H9 (cell line): ENCODE measurements at regions not wholly inside any gene's neighbourhood (a gene's known extent, or its start where the extent isn't known, plus 50 kb on each side); places are given as distances from the start of the nearest gene placed in this dataset.

ENCODE experiments used
- DNase-seq: peaks from one replicate; pipeline ENCODE4 v3.0.0-alpha.2; 2017
- H2AFZ ChIP-seq: one replicate; pipeline ENCODE4 v1.6.1; 2013; ENCODE audit warnings: mild to moderate bottlenecking, low read length, control low read depth, moderate library complexity
- H2AK5ac ChIP-seq: 2 replicates; pipeline ENCODE4 v1.6.1; 2013; ENCODE audit warnings: low read length, control low read depth, mixed read lengths; ENCODE audit not compliant: insufficient read length
- H2BK120ac ChIP-seq: one replicate; pipeline ENCODE4 v1.6.1; 2013; ENCODE audit warnings: low read depth, mild to moderate bottlenecking, low read length, control low read depth, inconsistent platforms; ENCODE audit not compliant: poor library complexity, severe bottlenecking
- H2BK12ac ChIP-seq: 2 replicates; pipeline ENCODE4 v1.6.1; 2013; ENCODE audit warnings: low read length, control low read depth, mixed read lengths, low read depth; ENCODE audit not compliant: insufficient read length
- H2BK15ac ChIP-seq: 2 replicates; pipeline ENCODE4 v1.6.1; 2013; ENCODE audit warnings: low read depth, low read length, control low read depth
- H2BK20ac ChIP-seq: one replicate; pipeline ENCODE4 v1.6.1; 2013; ENCODE audit warnings: low read depth, mild to moderate bottlenecking, low read length, control low read depth, inconsistent platforms; ENCODE audit not compliant: poor library complexity, severe bottlenecking
- H2BK5ac ChIP-seq: 2 replicates; pipeline ENCODE4 v1.6.1; 2013; ENCODE audit warnings: low read length, control low read depth, mixed read lengths; ENCODE audit not compliant: insufficient read length
- H3K14ac ChIP-seq: 2 replicates; pipeline ENCODE4 v1.6.1; 2013; ENCODE audit warnings: low read length, control low read depth; ENCODE audit not compliant: insufficient read depth
- H3K18ac ChIP-seq: 2 replicates; pipeline ENCODE4 v1.6.1; 2013; ENCODE audit warnings: low read depth, mild to moderate bottlenecking, mixed read lengths, low read length, control low read depth; ENCODE audit not compliant: insufficient read length
- H3K23ac ChIP-seq: 2 replicates; pipeline ENCODE4 v1.6.1; 2013; ENCODE audit warnings: low read length, control low read depth, mixed read lengths, low read depth; ENCODE audit not compliant: insufficient read length
- H3K23me2 ChIP-seq: 2 replicates; pipeline ENCODE4 v1.6.1; 2013; ENCODE audit warnings: low read depth, mild to moderate bottlenecking, mixed read lengths, low read length, control low read depth; ENCODE audit not compliant: insufficient read length, poor library complexity, severe bottlenecking
- H3K27ac ChIP-seq: 2 replicates; pipeline ENCODE4 v1.5.1; 2013; ENCODE audit warnings: low read length, control low read depth, mixed read lengths, low read depth; ENCODE audit not compliant: insufficient read length
- H3K27me3 ChIP-seq: 2 replicates; pipeline ENCODE4 v1.6.1; 2013; ENCODE audit warnings: low read length, control low read depth, inconsistent platforms; ENCODE audit not compliant: insufficient read depth
- H3K4ac ChIP-seq: 2 replicates; pipeline ENCODE4 v1.6.1; 2013; ENCODE audit warnings: low read depth, mild to moderate bottlenecking, control low read depth, inconsistent platforms, low read length, moderate library complexity
- H3K4me1 ChIP-seq: 2 replicates; pipeline ENCODE4 v1.6.1; 2013; ENCODE audit warnings: low read length, control low read depth, inconsistent platforms; ENCODE audit not compliant: insufficient read depth
- H3K4me2 ChIP-seq: 2 replicates; pipeline ENCODE4 v1.6.1; 2013; ENCODE audit warnings: low read length, control low read depth, mixed read lengths; ENCODE audit not compliant: insufficient read length, insufficient read depth
- H3K56ac ChIP-seq: 2 replicates; pipeline ENCODE4 v1.6.1; 2013; ENCODE audit warnings: low read depth, mild to moderate bottlenecking, mixed read lengths, low read length, control low read depth; ENCODE audit not compliant: insufficient read length
- H3K79me1 ChIP-seq: 2 replicates; pipeline ENCODE4 v1.6.1; 2013; ENCODE audit warnings: low read depth, mild to moderate bottlenecking, moderate library complexity, low read length, control low read depth, inconsistent platforms; ENCODE audit not compliant: insufficient read depth, poor library complexity, severe bottlenecking
- H3K79me2 ChIP-seq: 2 replicates; pipeline ENCODE4 v1.6.1; 2013; ENCODE audit warnings: low read length, control low read depth, inconsistent platforms; ENCODE audit not compliant: insufficient read depth
- H3K9ac ChIP-seq: 2 replicates; pipeline ENCODE4 v1.6.1; 2013; ENCODE audit warnings: low read length, control low read depth, mixed read lengths; ENCODE audit not compliant: insufficient read length; ENCODE audit errors: extremely low read depth
- H3K9me3 ChIP-seq: one replicate; pipeline ENCODE4 v1.6.1; 2013; ENCODE audit warnings: low read depth, low read length, inconsistent platforms; ENCODE audit not compliant: control insufficient read depth
- H3T11ph ChIP-seq: one replicate; pipeline ENCODE4 v1.6.1; 2013; ENCODE audit warnings: mild to moderate bottlenecking, low read length, control low read depth, inconsistent platforms
- H4K20me1 ChIP-seq: one replicate; pipeline ENCODE4 v1.6.1; 2013; ENCODE audit not compliant: control insufficient read depth, insufficient read length, insufficient read depth
- H4K5ac ChIP-seq: 2 replicates; pipeline ENCODE4 v1.6.1; 2013; ENCODE audit warnings: low read depth, mild to moderate bottlenecking, mixed read lengths, low read length, control low read depth; ENCODE audit not compliant: insufficient read length
- H4K8ac ChIP-seq: replicated peaks from 2 replicates; pipeline ENCODE4 v1.6.1; 2013; ENCODE audit warnings: low read length, control low read depth, mixed read lengths, low read depth; ENCODE audit not compliant: insufficient read length
- H4K91ac ChIP-seq: 2 replicates; pipeline ENCODE4 v1.6.1; 2013; ENCODE audit warnings: low read depth, mild to moderate bottlenecking, moderate library complexity, mixed read lengths, low read length, control low read depth; ENCODE audit not compliant: insufficient read length
- H3K27ac Mint-ChIP-seq, 3 experiments: 2 replicates in 2 of 3; 3 replicates in 1 of 3; pipeline ENCODE4 v1.8.0; 2020 to 2021; ENCODE audit warnings: mixed read lengths in 3 of 3, mild to moderate bottlenecking in 1 of 3, moderate library complexity in 1 of 3
- H3K27me3 Mint-ChIP-seq: 2 replicates; pipeline ENCODE4 v1.8.0; 2021; ENCODE audit warnings: low read depth, mild to moderate bottlenecking, moderate library complexity, mixed read lengths
- H3K36me3 Mint-ChIP-seq, 3 experiments: 2 replicates in 2 of 3; 3 replicates in 1 of 3; pipeline ENCODE4 v1.8.0; 2020 to 2021; ENCODE audit warnings: low read depth in 3 of 3, mixed read lengths in 3 of 3; ENCODE audit not compliant: insufficient read depth in 1 of 3
- H3K4me1 Mint-ChIP-seq, 2 experiments: 2 replicates each; pipeline ENCODE4 v1.8.0; 2020; ENCODE audit warnings: mixed read lengths in 2 of 2
- H3K4me3 Mint-ChIP-seq, 2 experiments: 2 replicates in 1 of 2; 3 replicates in 1 of 2; pipeline ENCODE4 v1.8.0; 2020 to 2021; ENCODE audit warnings: mild to moderate bottlenecking in 2 of 2, mixed read lengths in 2 of 2, moderate library complexity in 1 of 2
- H3K9me3 Mint-ChIP-seq, 2 experiments: 2 replicates in 1 of 2; 3 replicates in 1 of 2; pipeline ENCODE4 v1.8.0; 2020; ENCODE audit warnings: mild to moderate bottlenecking in 2 of 2, mixed read lengths in 2 of 2, moderate library complexity in 1 of 2
- WGBS: extraction: QIAGEN DNeasy Blood & Tissue Kit; methylation state at CpG from one replicate; pipeline ENCODE4 v1.1.7; 2013; ENCODE audit warnings: missing lambda C conversion rate, low lambda C conversion rate, mixed read lengths; ENCODE audit not compliant: insufficient read length; ENCODE audit errors: extremely low coverage; 5-methylcytosine and 5-hydroxymethylcytosine counted together
- TF ChIP-seq, protein P1 (sequence below): fragments of 200-600 bp; sonication (generic); conservative IDR thresholded peaks from 3 replicates; pipeline ENCODE4 v1.8.0; 2021; ENCODE audit warnings: antibody characterized with exemption, mild to moderate bottlenecking

DNA sequence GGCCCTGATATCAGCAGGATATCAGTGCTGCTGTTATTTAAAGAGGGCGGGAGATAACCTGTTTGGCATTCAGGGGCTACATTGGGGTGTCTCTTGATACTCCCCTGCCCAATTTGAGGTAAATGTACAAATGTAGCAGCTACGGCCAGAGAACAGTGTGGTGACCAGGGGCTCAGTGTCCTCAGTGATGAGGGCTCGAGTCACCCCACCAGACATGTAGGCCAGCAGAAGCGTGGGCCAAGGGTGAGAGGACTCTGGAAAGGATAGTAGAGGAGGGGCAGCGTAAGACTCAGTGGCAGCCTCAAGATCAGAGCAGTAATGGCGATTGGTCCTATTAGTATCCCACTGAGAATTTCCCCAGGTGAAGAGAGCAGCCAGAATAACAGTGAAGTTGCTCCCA is 108.4 kb downstream of the XCL2 start:
- Mint-ChIP-seq H3K4me3 (no peak overlapping the region), H3K9me3 (no peaks in the 10 kb centered on the region), H3K36me3 (no peaks in the 10 kb centered on the region), H3K27ac (no peak overlapping the region), H3K4me1 (peaks cover 7 to 11% of the 10 kb centered on the region in 2 experiments), H3K27me3 (peaks cover 1% of the 10 kb centered on the region)
- Histone ChIP-seq H3K4me2 (no peak overlapping the region), H3K4me1 (no peaks in the 10 kb centered on the region), H3K14ac (no peak overlapping the region), H3K18ac (no peak overlapping the region), H3K23ac (no peak overlapping the region), H4K20me1 (no peaks in the 10 kb centered on the region), H3K56ac (no peak overlapping the region), H4K8ac (no peak overlapping the region), H3K9ac (no peak overlapping the region), H2BK20ac (no peak overlapping the region), H2BK15ac (no peak overlapping the region), H3K23me2 (no peaks in the 10 kb centered on the region), H2BK5ac (no peak overlapping the region), H2BK120ac (no peak overlapping the region), H4K5ac (no peak overlapping the region), H3K79me2 (no peaks in the 10 kb centered on the region), H4K91ac (no peak overlapping the region), H3K27ac (no peak overlapping the region), H3K27me3 (no peaks in the 10 kb centered on the region), H3K79me1 (no peaks in the 10 kb centered on the region), H2AK5ac (no peak overlapping the region), H2BK12ac (no peak overlapping the region), H3K9me3 (no peaks in the 10 kb centered on the region), H3K4ac (no peak overlapping the region), H3T11ph (no peak overlapping the region), H2AFZ (no peak overlapping the region)
- TF ChIP-seq, protein P1, sequence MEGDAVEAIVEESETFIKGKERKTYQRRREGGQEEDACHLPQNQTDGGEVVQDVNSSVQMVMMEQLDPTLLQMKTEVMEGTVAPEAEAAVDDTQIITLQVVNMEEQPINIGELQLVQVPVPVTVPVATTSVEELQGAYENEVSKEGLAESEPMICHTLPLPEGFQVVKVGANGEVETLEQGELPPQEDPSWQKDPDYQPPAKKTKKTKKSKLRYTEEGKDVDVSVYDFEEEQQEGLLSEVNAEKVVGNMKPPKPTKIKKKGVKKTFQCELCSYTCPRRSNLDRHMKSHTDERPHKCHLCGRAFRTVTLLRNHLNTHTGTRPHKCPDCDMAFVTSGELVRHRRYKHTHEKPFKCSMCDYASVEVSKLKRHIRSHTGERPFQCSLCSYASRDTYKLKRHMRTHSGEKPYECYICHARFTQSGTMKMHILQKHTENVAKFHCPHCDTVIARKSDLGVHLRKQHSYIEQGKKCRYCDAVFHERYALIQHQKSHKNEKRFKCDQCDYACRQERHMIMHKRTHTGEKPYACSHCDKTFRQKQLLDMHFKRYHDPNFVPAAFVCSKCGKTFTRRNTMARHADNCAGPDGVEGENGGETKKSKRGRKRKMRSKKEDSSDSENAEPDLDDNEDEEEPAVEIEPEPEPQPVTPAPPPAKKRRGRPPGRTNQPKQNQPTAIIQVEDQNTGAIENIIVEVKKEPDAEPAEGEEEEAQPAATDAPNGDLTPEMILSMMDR = no peak
- DNase-seq = no peak
- no CpG with 5 or more reads among the region's 6 CpGs for WGBS
